ENCODE measurements at regions not wholly inside any gene's neighbourhood (a gene's known extent, or its start where the extent isn't known, plus 50 kb on each side); places are given as distances from the start of the nearest gene placed in this dataset.

DNA sequence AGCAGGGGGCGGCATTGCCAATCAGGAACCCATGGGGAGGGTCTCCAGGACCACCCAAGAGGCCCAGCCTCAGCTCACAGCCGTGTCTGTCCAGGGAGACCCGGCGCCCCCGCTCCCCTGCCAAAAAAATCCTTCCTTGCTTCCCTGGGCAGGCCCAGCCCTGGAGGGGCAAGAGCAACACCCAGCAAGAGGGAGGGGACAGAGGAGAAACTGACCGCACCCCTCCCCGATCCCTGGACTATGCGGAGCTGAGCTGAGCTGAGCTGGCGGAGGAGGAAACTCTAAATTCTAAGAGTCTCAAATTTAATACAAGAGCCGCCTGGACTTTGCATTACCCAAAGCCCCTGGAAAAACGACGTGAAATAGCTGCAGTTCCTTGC is 52.0 kb upstream of the SHISAL1 start:
- TF ChIP-seq EZH2 (IDR thresholded peaks at IDR 0.05; ENCODE audit: low read length), result no peak
- TF ChIP-seq, protein P1, sequence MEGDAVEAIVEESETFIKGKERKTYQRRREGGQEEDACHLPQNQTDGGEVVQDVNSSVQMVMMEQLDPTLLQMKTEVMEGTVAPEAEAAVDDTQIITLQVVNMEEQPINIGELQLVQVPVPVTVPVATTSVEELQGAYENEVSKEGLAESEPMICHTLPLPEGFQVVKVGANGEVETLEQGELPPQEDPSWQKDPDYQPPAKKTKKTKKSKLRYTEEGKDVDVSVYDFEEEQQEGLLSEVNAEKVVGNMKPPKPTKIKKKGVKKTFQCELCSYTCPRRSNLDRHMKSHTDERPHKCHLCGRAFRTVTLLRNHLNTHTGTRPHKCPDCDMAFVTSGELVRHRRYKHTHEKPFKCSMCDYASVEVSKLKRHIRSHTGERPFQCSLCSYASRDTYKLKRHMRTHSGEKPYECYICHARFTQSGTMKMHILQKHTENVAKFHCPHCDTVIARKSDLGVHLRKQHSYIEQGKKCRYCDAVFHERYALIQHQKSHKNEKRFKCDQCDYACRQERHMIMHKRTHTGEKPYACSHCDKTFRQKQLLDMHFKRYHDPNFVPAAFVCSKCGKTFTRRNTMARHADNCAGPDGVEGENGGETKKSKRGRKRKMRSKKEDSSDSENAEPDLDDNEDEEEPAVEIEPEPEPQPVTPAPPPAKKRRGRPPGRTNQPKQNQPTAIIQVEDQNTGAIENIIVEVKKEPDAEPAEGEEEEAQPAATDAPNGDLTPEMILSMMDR (optimal IDR thresholded peaks at IDR 0.05 in 1 of 3, IDR thresholded peaks at IDR 0.05 in 1 of 3, conservative IDR thresholded peaks at IDR 0.05 in 1 of 3; ENCODE audit: extremely low read depth in 1 of 3, insufficient read depth in 2 of 3, low read length in 3 of 3), result no peak
- Histone ChIP-seq H3K79me2 (ENCODE audit: control insufficient read depth, insufficient read depth, low read length) (no peaks in the 10 kb centered on the region), H3K4me3 (ENCODE audit: control insufficient read depth in 2 of 3, extremely low read depth in 1 of 3, insufficient read depth in 2 of 3, low read depth in 1 of 3, low read length in 3 of 3) (no peak overlapping the region), H3K36me3 (ENCODE audit: control insufficient read depth in 2 of 2, extremely low read depth in 1 of 2, insufficient read depth in 2 of 2, low read length in 2 of 2) (no peaks in the 10 kb centered on the region), H3K4me1 (ENCODE audit: control insufficient read depth, extremely low read depth, insufficient read depth, low read length) (peaks cover 45% of the 10 kb centered on the region), H3K4me2 (ENCODE audit: control insufficient read depth, extremely low read depth, insufficient read depth, low read depth, low read length) (no peak overlapping the region), H3K27me3 (ENCODE audit: control insufficient read depth, extremely low read depth, insufficient read depth, low read length) (peaks cover 6% of the 10 kb centered on the region), H3K27ac (ENCODE audit: control insufficient read depth, insufficient read depth, low read length) (no peak overlapping the region), H3K9me1 (ENCODE audit: control insufficient read depth, extremely low read depth, insufficient read depth, low read length) (no peaks in the 10 kb centered on the region), H2AFZ (ENCODE audit: control insufficient read depth, low read length) (no peak overlapping the region), H3K9ac (ENCODE audit: control insufficient read depth, extremely low read depth, insufficient read depth, low read length) (no peak overlapping the region), H4K20me1 (ENCODE audit: control insufficient read depth, extremely low read depth, insufficient read depth, low read length) (no peaks in the 10 kb centered on the region), H3K9me3 (ENCODE audit: control insufficient read depth, low read depth, low read length) (no peaks in the 10 kb centered on the region)
- dilution Hi-C loops (cut with MboI; ENCODE audit: extremely low pct_ligation_motif_present, low sequenced_read_pairs), result no loop called here
- no peak for DNase-seq (ENCODE audit: low read depth, low spot score)
- FAIRE-seq, result no peak

DNA sequence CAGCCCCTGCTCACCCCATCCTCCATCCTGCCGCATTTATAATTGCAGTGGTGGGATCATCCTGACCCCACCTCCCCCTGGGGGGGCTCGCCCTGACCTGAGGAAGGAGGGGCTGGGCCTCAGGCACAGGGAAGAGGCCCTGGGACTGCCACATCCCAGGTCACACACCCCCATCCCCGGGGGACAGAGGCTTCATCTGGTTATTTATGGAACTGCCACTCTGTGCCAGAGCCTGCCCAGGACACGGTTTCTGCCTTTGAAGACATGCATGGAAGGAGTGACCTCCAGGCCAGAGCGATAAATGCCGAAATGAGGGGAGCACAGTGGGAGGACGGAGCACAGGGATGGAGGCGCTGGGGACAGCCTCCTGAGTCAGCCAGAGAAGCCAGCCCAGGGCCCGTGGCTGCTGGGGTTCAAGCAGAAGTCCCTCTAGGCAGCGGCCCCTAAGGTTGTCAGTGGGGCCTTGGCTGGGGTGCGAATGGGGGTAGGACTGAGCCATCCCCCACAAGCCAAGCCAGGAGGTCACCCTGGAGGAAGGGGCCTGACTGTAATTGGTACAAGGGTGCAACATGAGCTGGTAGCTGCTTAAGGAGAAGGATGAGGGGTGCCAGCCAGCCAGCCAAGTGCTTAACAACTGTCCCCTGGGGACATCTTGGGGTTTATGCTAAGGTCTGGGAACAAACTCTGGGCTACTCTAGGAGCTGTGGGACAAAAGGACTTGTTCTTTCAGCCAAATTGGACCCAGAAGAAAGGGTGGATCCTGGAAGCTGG is 51.4 kb upstream of the SHISAL1 start:
- Histone ChIP-seq H4K20me1 (ENCODE audit: control insufficient read depth, extremely low read depth, insufficient read depth, low read length) (no peaks in the 10 kb centered on the region), H3K27me3 (ENCODE audit: control insufficient read depth, extremely low read depth, insufficient read depth, low read length) (peaks cover 3% of the 10 kb centered on the region), H3K36me3 (ENCODE audit: control insufficient read depth in 2 of 2, extremely low read depth in 1 of 2, insufficient read depth in 2 of 2, low read length in 2 of 2) (no peaks in the 10 kb centered on the region), H3K4me2 (ENCODE audit: control insufficient read depth, extremely low read depth, insufficient read depth, low read depth, low read length) (no peak overlapping the region), H3K9me3 (ENCODE audit: control insufficient read depth, low read depth, low read length) (no peaks in the 10 kb centered on the region), H3K4me1 (ENCODE audit: control insufficient read depth, extremely low read depth, insufficient read depth, low read length) (peaks cover 50% of the 10 kb centered on the region), H3K9me1 (ENCODE audit: control insufficient read depth, extremely low read depth, insufficient read depth, low read length) (no peaks in the 10 kb centered on the region), H2AFZ (ENCODE audit: control insufficient read depth, low read length) (no peak overlapping the region), H3K27ac (ENCODE audit: control insufficient read depth, insufficient read depth, low read length) (no peak overlapping the region), H3K9ac (ENCODE audit: control insufficient read depth, extremely low read depth, insufficient read depth, low read length) (no peak overlapping the region), H3K4me3 (ENCODE audit: control insufficient read depth in 2 of 3, extremely low read depth in 1 of 3, insufficient read depth in 2 of 3, low read depth in 1 of 3, low read length in 3 of 3) (no peak overlapping the region), H3K79me2 (ENCODE audit: control insufficient read depth, insufficient read depth, low read length) (no peaks in the 10 kb centered on the region)
- DNase-seq (ENCODE audit: low read depth, low spot score) (no peak), FAIRE-seq (no peak)
- TF ChIP-seq, protein P1 (optimal IDR thresholded peaks at IDR 0.05 in 1 of 3, IDR thresholded peaks at IDR 0.05 in 1 of 3, conservative IDR thresholded peaks at IDR 0.05 in 1 of 3; ENCODE audit: extremely low read depth in 1 of 3, insufficient read depth in 2 of 3, low read length in 3 of 3), result no peak
- no peak for TF ChIP-seq EZH2 (IDR thresholded peaks at IDR 0.05; ENCODE audit: low read length)
- dilution Hi-C loops (cut with MboI; ENCODE audit: extremely low pct_ligation_motif_present, low sequenced_read_pairs), result no loop called here
